ENCODE measurements at regions not wholly inside any gene's neighbourhood (a gene's known extent, or its start where the extent isn't known, plus 50 kb on each side); places are given as distances from the start of the nearest gene placed in this dataset.

DNA sequence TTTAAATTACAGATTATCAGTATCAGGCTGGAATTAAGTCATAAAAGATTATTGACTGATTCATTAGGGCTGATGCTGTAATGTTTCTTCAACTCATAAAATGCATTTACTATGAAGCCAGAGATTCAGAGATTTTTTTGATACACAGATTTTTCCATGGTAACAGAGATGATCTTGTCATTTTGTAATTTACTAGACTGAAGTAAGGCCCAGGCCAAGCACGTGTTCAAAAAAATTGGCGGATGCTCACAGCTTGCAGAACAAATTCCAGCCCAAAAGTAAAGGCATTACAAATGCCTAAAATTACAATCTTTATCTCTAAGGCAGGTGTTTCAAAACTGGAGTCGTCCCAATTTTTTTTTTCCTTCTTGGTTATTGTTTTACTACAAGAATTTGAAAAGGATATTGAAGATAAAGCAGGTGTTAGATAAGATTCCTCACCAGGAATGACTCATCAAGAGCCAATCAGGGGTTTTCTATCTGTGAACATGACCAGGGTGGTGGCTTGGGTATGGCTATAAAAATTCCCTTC is 78.4 kb upstream of the MEOX2 start:
- no peak for DNase-seq (ENCODE audit: extremely low read depth, low read depth)
- TF ChIP-seq, protein P1, sequence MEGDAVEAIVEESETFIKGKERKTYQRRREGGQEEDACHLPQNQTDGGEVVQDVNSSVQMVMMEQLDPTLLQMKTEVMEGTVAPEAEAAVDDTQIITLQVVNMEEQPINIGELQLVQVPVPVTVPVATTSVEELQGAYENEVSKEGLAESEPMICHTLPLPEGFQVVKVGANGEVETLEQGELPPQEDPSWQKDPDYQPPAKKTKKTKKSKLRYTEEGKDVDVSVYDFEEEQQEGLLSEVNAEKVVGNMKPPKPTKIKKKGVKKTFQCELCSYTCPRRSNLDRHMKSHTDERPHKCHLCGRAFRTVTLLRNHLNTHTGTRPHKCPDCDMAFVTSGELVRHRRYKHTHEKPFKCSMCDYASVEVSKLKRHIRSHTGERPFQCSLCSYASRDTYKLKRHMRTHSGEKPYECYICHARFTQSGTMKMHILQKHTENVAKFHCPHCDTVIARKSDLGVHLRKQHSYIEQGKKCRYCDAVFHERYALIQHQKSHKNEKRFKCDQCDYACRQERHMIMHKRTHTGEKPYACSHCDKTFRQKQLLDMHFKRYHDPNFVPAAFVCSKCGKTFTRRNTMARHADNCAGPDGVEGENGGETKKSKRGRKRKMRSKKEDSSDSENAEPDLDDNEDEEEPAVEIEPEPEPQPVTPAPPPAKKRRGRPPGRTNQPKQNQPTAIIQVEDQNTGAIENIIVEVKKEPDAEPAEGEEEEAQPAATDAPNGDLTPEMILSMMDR (IDR thresholded peaks at IDR 0.05; ENCODE audit: low read depth, low read length), result no peak

GRCh38 chr7:15764010-15764409 is 77.5 kb upstream of the MEOX2 start:
- TF ChIP-seq, protein P1 (IDR thresholded peaks at IDR 0.05; ENCODE audit: low read depth, low read length), result no peak
- no peak for DNase-seq (ENCODE audit: extremely low read depth, low read depth)

DNA sequence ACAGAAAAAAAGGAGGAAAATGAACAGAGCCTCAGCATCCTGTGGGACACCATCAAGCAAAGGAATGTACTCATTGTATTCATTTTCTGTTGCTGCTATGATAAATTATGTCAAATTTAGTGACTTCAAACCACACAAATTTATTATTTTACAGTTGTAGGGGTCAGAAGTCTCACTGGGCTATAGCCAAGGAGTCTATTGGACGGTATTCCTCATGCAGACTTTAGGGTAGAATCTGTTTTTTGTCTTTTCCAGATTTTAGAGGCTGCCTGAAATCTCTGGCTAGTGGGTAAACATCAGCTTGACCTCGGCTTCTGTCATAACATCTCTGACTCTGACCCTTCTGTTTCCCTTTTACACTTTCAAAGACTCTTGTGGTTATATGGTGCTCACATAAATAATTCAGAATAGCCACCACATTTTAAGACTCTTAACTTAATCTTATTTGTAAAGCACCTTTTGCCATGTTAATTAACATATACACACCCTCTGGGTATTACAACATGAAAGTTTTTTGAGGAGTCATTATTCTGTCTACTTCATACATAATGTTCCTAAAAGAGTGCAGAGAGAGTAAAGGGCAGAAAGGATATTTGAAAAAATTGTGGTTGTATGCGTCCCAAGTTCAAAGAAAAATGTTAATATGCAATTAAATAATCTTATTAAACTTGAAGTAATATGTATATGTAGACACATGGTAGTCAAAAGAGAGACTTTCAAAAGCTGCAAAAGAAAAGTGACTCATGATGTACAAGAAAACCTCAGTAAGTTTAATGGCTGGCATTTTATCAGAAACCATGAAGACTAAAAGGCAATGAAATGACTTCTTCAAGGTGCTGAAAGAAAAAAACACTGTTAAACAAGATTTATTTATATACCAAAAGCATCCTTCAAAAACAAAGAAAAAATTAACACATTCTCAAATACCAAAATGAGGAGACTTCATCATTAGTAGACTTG is 70.8 kb upstream of the MEOX2 start:
- no peak for DNase-seq (ENCODE audit: extremely low read depth, low read depth)
- TF ChIP-seq, protein P1 (IDR thresholded peaks at IDR 0.05; ENCODE audit: low read depth, low read length), result no peak

DNA sequence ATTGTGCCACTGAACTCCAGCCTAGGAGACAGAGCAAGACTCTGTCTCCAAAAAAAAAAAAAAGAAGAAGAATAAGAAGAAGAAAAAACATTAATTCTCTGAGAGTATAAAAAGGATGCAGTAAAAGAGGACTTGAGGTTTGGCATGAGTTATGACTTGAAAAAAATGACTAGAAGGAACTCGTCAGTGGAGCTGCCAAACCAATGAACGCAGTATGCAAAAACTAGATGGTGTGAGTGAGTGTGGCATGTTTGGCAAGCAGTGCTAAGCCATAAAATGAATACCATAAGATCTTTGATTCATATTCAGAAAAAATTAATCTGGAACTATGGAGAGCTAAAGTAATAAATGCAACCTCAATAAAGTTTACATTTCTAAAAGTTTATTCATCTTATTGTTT is 68.6 kb upstream of the MEOX2 start:
- TF ChIP-seq, protein P1 (IDR thresholded peaks at IDR 0.05; ENCODE audit: low read depth, low read length), result no peak
- DNase-seq (ENCODE audit: extremely low read depth, low read depth), result no peak

- no peak for DNase-seq (ENCODE audit: extremely low read depth, low read depth)
- TF ChIP-seq, protein P1 (IDR thresholded peaks at IDR 0.05; ENCODE audit: low read depth, low read length), result no peak
These were observed 67.5 kb upstream of the MEOX2 start for GRCh38 chr7:15753887-15754579.

DNA sequence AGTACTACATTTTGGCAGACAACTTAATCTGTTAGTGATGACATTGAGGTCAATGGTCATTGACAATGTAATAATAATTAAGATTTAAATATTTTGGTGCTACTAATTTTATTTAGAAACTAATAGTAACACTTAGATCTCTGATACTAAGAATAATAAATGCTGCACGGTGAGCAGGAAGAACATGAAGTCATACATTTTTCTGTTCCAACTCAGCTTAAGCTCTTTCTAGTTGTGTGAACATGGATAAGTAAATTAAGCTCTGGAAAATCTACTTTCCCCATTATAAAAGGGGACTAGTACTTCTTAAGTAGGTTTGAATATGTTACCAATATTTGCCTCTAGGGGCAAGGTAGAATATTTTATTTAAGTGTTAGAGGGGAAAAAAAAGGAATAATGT is 65.9 kb upstream of the MEOX2 start:
- DNase-seq (ENCODE audit: extremely low read depth, low read depth), result no peak
- TF ChIP-seq, protein P1 (IDR thresholded peaks at IDR 0.05; ENCODE audit: low read depth, low read length), result no peak
